Neural cell (in vitro differentiated cells): ENCODE measurements at regions not wholly inside any gene's neighbourhood (a gene's known extent, or its start where the extent isn't known, plus 50 kb on each side); places are given as distances from the start of the nearest gene placed in this dataset.

Source experiments
- CTCF ChIP-seq: fragments of 450-650 bp; IDR thresholded peaks from 2 replicates; pipeline ENCODE4 v1.5.1; 2014; ENCODE audit warnings: antibody characterized with exemption, mild to moderate bottlenecking, moderate library complexity; ENCODE audit not compliant: poor library complexity, severe bottlenecking
- EP300 ChIP-seq: fragments of 450-650 bp; conservative IDR thresholded peaks from 2 replicates; pipeline ENCODE4 v1.6.1; 2014; ENCODE audit warnings: antibody characterized with exemption, mild to moderate bottlenecking, moderate library complexity; ENCODE audit not compliant: poor library complexity, severe bottlenecking
- POLR2AphosphoS5 ChIP-seq: IDR thresholded peaks from 2 replicates; pipeline ENCODE4 v1.6.1; 2012
- RAD21 ChIP-seq: fragments of 450-650 bp; conservative IDR thresholded peaks from 2 replicates; pipeline ENCODE4 v1.6.1; 2014; ENCODE audit warnings: antibody characterized with exemption, mild to moderate bottlenecking, moderate library complexity
- TF ChIP-seq, protein P1 (sequence below): IDR thresholded peaks from 2 replicates; pipeline ENCODE4 v1.6.1; 2012; ENCODE audit warnings: borderline replicate concordance

DNA sequence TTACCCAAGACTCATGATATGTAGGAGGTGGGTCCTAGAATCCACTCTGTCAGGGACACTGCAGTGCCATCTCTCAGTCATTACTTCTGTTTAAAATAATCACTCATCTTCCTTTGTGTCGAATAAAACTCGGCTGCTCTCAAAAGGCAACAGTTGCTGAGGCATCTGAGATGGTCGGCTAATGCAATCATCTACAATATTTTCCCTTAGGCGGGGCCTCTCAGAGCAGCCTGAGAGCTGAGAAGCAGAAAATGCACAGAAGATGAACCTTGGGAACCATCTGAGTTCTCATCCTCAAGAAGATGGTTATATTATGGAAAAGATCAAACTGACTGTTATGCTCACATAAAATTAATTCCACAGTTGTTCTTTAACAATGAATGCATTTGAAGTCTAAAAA lies 1518.2 kb upstream of the TENM4 start:
- TF ChIP-seq CTCF (no peak), RAD21 (no peak), POLR2AphosphoS5 (no peak), EP300 (no peak)
- TF ChIP-seq, protein P1, sequence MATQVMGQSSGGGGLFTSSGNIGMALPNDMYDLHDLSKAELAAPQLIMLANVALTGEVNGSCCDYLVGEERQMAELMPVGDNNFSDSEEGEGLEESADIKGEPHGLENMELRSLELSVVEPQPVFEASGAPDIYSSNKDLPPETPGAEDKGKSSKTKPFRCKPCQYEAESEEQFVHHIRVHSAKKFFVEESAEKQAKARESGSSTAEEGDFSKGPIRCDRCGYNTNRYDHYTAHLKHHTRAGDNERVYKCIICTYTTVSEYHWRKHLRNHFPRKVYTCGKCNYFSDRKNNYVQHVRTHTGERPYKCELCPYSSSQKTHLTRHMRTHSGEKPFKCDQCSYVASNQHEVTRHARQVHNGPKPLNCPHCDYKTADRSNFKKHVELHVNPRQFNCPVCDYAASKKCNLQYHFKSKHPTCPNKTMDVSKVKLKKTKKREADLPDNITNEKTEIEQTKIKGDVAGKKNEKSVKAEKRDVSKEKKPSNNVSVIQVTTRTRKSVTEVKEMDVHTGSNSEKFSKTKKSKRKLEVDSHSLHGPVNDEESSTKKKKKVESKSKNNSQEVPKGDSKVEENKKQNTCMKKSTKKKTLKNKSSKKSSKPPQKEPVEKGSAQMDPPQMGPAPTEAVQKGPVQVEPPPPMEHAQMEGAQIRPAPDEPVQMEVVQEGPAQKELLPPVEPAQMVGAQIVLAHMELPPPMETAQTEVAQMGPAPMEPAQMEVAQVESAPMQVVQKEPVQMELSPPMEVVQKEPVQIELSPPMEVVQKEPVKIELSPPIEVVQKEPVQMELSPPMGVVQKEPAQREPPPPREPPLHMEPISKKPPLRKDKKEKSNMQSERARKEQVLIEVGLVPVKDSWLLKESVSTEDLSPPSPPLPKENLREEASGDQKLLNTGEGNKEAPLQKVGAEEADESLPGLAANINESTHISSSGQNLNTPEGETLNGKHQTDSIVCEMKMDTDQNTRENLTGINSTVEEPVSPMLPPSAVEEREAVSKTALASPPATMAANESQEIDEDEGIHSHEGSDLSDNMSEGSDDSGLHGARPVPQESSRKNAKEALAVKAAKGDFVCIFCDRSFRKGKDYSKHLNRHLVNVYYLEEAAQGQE, result no peak
